GM23338 (cell line): ENCODE measurements at regions not wholly inside any gene's neighbourhood (a gene's known extent, or its start where the extent isn't known, plus 50 kb on each side); places are given as distances from the start of the nearest gene placed in this dataset.

ENCODE experiments used
- CTCF ChIP-seq, 2 experiments: fragments of 200-600 bp in 1 of 2; sonication (generic) in 1 of 2; conservative IDR thresholded peaks; 2 replicates each; pipeline versions ENCODE4 v1.5.1 to v1.6.1; 2016 to 2017; ENCODE audit warnings: antibody characterized with exemption in 2 of 2, low read depth in 2 of 2, mild to moderate bottlenecking in 2 of 2, moderate library complexity in 1 of 2
- ETS1 ChIP-seq: IDR thresholded peaks from 2 replicates; pipeline ENCODE4 v1.6.1; 2016; ENCODE audit warnings: antibody characterized with exemption
- EZH2 ChIP-seq: fragments of 200-600 bp; sonication (generic); IDR thresholded peaks from one replicate; pipeline ENCODE4 v1.8.0; 2017; ENCODE audit warnings: antibody characterized with exemption, mild to moderate bottlenecking, low read depth; ENCODE audit not compliant: unreplicated experiment
- EZH2phosphoT487 ChIP-seq: fragments of 200-600 bp; sonication (generic); IDR thresholded peaks from one replicate; pipeline ENCODE4 v1.8.1; 2018; ENCODE audit warnings: antibody characterized with exemption; ENCODE audit not compliant: unreplicated experiment
- POLR2AphosphoS5 ChIP-seq: IDR thresholded peaks from 2 replicates; pipeline ENCODE4 v1.6.1; 2016; ENCODE audit warnings: antibody characterized with exemption, low read depth
- ZNF114 ChIP-seq: fragments of 250-450 bp; sonication (Bioruptor Pico); IDR thresholded peaks from 2 replicates; pipeline ENCODE4 v1.5.0; 2020; ENCODE audit warnings: mild to moderate bottlenecking, moderate library complexity

DNA sequence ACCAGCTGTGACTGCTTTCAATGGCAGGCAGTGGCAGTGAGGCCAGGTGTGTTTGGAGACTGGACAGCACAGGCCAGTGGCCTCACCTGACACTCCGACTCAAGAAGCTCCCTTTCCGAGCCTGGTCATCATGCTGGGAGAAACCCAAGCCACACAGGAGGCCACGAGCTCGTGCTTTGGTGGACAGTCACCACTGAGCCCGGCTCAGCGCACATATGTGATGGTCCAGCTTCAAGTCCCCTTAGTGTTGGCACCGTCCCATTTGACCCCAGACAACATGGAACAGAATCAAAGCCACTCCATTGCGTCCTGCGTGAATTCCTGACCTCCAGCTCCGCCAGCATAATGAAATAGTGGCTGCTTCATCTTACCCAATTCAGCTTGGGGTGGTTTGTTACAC, 64.0 kb upstream of the PPP1R26 start:
- TF ChIP-seq CTCF (conservative IDR thresholded peaks at IDR 0.05; ENCODE audit: low read depth in 2 of 2) (no peak), POLR2AphosphoS5 (no peak), EZH2 (no peak), ETS1 (no peak), ZNF114 (CRISPR knock-in tag) (no peak), EZH2phosphoT487 (no peak)
